Pancreas (tissue), 10 donors: ENCODE measurements at regions not wholly inside any gene's neighbourhood (a gene's known extent, or its start where the extent isn't known, plus 50 kb on each side); places are given as distances from the start of the nearest gene placed in this dataset.
A peak's percentile ranks its signal among the peaks of the same experiment; 100 is the strongest.

Experiments
- ATAC-seq, 4 donors: fragments of 200-7000 bp; cut with Tn5 transposase; one replicate each; pipeline versions ENCODE4 v1.8.0 to v1.9.1; 2020; ENCODE audit warnings: mild to moderate bottlenecking in 4 of 4, moderate library complexity in 4 of 4
- DNase-seq, 6 donors: peaks; one replicate each; pipeline ENCODE4 v3.0.0-alpha.2; 2020
- FAIRE-seq: peaks from 2 replicates; lab custom pipeline; 2012; peaks lifted over from hg19 to GRCh38; lab: Jason Lieb, UNC
- H3K27ac ChIP-seq, 4 donors: fragments of 200-600 bp; sonication (generic); 1 replicate in 3 of 4; 2 replicates in 1 of 4; pipeline versions ENCODE4 v1.5.0 to v1.8.0; 2020
- H3K27me3 ChIP-seq, 4 donors: fragments of 200-600 bp; one replicate each; pipeline ENCODE4 v1.8.0; 2021
- H3K36me3 ChIP-seq, 3 donors: fragments of 200-600 bp; sonication (generic) in 1 of 3; one replicate each; pipeline versions ENCODE4 v1.5.0 to v1.8.0; 2020 to 2021
- H3K4me1 ChIP-seq, 3 donors: fragments of 200-600 bp; one replicate each; pipeline ENCODE4 v1.8.0; 2021
- H3K4me3 ChIP-seq, 4 donors: fragments of 200-600 bp; sonication (generic) in 2 of 4; one replicate each; pipeline versions ENCODE4 v1.5.0 to v1.8.0; 2020 to 2021
- H3K9me3 ChIP-seq, 4 donors: fragments of 200-600 bp; one replicate each; pipeline ENCODE4 v1.8.0; 2021
- whole genome bisulfite sequencing, 2 donors: extraction: QIAGEN DNeasy Blood & Tissue Kit; methylation state at CpG; one replicate each; pipeline ENCODE4 v1.1.7; 2013; 5-methylcytosine and 5-hydroxymethylcytosine counted together
- intact Hi-C, 3 donors: fragments of 100-400 bp; cut with DNase I; formaldehyde crosslinking; loops; one replicate each; pipeline versions ENCODE4 v1.11.1 to v1.14.2; 2022
- TF ChIP-seq, protein P1 (sequence below), 4 donors: fragments of 200-600 bp; sonication (generic) in 3 of 4; IDR thresholded peaks; one replicate each; pipeline versions ENCODE4 v1.5.0 to v1.8.0; 2021; ENCODE audit warnings: antibody characterized with exemption in 4 of 4
- donor health status: healthy with polysubstance abuse.
- donor health status: DM: no; HTN: no; CAD: no; lungs with moderate emphysema.
- donor health status: DM: no; HTN: no; CAD: no.
- donor health status: control.
- donor health status: control.
- donor health status: Bipolar disorder and iron deficiency.
- donor health status: DM: yes; HTN: yes; CAD: no.
- donor health status: DM: no; HTN: no; CAD: no.
- donor health status: DM: no; HTN: no; CAD: no.
- donor health status: DM: yes; HTN: yes; CAD: no.

DNA sequence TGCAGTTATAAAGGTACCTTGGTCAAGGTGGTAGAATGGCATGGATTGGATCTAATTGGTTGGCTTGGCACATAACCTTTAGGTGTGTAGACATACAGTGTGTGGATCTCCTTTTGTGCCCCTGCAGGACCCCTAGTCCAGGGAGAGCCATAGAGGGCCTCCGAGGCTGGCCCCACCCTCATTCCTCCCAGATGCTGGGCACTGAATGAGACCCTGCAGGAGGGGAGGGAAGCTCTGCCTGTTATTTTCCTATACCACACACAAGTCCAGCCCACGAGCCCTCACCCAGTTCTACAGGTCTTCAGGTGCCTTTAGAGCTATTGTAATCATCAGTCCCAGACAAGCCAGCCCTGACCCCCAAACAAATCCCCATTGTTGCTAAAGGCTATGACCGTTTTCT is 58.9 kb downstream of the KCNF1 start:
- ATAC-seq (no peak), DNase-seq (no peak), FAIRE-seq (no peak)
- TF ChIP-seq, protein P1, sequence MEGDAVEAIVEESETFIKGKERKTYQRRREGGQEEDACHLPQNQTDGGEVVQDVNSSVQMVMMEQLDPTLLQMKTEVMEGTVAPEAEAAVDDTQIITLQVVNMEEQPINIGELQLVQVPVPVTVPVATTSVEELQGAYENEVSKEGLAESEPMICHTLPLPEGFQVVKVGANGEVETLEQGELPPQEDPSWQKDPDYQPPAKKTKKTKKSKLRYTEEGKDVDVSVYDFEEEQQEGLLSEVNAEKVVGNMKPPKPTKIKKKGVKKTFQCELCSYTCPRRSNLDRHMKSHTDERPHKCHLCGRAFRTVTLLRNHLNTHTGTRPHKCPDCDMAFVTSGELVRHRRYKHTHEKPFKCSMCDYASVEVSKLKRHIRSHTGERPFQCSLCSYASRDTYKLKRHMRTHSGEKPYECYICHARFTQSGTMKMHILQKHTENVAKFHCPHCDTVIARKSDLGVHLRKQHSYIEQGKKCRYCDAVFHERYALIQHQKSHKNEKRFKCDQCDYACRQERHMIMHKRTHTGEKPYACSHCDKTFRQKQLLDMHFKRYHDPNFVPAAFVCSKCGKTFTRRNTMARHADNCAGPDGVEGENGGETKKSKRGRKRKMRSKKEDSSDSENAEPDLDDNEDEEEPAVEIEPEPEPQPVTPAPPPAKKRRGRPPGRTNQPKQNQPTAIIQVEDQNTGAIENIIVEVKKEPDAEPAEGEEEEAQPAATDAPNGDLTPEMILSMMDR (IDR thresholded peaks at IDR 0.05) = no peak
- no peaks in the 10 kb centered on the region for H3K9me3 ChIP-seq
- no peaks in the 10 kb centered on the region for H3K4me1 ChIP-seq
- no peak overlapping the region for H3K27ac ChIP-seq
- WGBS, 2 donors = 40 to 52% methylated on average over 3 of the region's 3 CpGs
- H3K27me3 ChIP-seq = no peaks in the 10 kb centered on the region
- no peaks in the 10 kb centered on the region for H3K36me3 ChIP-seq
- no peak overlapping the region for H3K4me3 ChIP-seq
- intact Hi-C loops = no loop called here

DNA sequence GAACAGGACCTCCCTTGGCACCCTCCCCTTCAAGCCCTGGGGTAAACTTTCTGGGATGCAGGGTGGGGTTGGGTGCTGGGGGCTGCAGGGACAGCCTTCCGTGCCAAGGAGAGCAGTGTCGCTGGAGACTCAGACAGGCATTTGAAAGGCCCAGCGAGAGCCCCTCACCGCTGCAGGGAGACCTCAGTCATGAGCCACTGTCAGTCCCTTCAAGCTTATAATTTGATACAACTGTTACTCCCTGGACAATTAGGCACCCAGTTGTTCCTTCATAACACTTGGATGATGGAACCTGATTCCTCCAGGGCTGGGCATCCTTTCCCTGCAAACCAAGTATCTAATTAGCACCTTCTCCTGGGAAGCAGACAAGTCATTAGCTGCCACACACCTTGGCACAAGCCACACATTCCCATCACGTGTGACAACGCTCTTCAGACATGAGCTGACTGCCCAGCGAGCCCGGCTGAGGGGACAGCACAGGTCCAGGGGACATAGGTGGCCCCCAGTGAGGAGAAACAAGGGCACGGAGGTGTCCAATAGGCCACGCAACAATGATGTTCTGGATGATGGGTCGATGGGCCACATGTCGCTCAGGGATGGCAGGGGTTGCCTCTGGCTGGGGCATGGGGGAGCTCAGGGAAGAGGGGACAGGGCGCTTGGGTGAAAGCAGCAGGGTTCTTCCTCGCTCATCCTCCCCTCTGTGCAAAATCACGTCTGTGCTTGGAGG is 59.6 kb downstream of the KCNF1 start:
- TF ChIP-seq, protein P1 (IDR thresholded peaks at IDR 0.05) = no peak
- WGBS, 2 donors = 82 to 84% methylated on average over 15 of the region's 15 CpGs
- no peak for FAIRE-seq
- no peak overlapping the region for H3K27ac ChIP-seq
- no peaks in the 10 kb centered on the region for H3K4me1 ChIP-seq
- no peaks in the 10 kb centered on the region for H3K36me3 ChIP-seq
- intact Hi-C loops = no loop called here
- no peak for DNase-seq
- H3K27me3 ChIP-seq = no peaks in the 10 kb centered on the region
- ATAC-seq = no peak
- no peaks in the 10 kb centered on the region for H3K9me3 ChIP-seq
- no peak overlapping the region for H3K4me3 ChIP-seq

DNA sequence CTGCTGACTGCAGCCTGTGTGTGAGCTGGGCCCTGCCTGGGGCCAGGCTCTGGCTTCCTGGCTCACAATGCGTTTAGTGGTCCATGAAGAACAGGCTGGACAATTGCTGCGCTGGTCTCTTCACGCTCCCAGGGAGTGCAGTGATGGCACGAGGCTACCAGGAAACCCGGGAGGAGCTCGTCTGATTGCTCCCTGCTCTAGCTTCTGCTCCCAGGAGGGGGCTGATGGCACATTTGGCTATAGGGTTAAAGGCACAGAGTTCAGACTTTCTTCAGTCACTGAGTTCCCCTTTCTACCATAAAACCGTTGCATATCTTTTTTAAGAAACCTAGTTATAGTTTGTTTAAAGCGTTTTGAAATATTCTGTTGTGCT is 60.1 kb downstream of the KCNF1 start:
- H3K4me1 ChIP-seq = no peaks in the 10 kb centered on the region
- no peak overlapping the region for H3K27ac ChIP-seq
- TF ChIP-seq, protein P1 (IDR thresholded peaks at IDR 0.05) = no peak
- no peak overlapping the region for H3K4me3 ChIP-seq
- H3K27me3 ChIP-seq = no peaks in the 10 kb centered on the region
- 56 to 73% methylated on average over 8 of the region's 8 CpGs for WGBS, 2 donors
- DNase-seq (no peak), FAIRE-seq (no peak), ATAC-seq (peak in 2 of 4 donors; percentile 12 to 25)
- intact Hi-C loops = no loop called here
- H3K36me3 ChIP-seq = no peaks in the 10 kb centered on the region
- no peaks in the 10 kb centered on the region for H3K9me3 ChIP-seq

DNA sequence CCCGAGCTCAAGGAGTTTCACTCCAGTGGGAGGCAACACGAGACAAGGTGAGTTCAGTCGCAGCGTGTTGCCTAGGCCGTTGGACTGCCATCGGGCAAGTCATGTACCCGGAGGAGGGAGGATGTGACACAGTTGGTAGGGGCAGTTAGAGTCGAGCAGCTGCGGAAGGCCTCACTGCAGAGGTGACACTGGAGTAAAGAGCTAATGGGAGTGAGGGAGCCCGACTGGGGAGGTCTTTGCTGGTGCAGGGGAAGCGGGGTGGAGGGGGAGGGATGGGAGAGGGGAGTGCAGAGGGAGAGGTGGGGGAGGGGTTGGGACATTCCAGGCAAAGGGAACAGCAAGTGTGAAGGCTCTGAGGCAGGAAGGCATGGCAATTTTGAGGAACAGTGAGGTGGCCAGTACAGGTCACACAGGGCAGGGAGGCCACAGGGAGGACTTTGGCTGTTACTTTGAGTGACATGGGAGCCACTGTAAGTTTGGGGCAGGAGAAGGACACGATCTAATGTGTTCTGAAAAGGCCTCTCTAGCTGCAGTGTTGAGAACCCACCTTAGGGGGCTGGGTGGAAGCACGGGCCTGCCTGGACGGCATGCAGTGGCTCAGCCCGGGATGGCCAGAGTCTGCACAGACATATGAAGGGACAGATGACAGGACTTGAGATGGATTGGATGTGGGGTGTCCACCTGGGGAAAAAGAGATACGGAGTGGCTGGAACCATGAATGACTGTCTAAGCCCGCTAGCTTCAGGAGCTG is 61.1 kb downstream of the KCNF1 start:
- no peak for FAIRE-seq
- intact Hi-C loops = no loop called here
- Histone ChIP-seq H3K4me1 (no peaks in the 10 kb centered on the region), H3K27ac (no peak overlapping the region), H3K9me3 (no peaks in the 10 kb centered on the region), H3K4me3 (no peak overlapping the region), H3K36me3 (no peaks in the 10 kb centered on the region), H3K27me3 (no peaks in the 10 kb centered on the region)
- DNase-seq = no peak
- TF ChIP-seq, protein P1 (IDR thresholded peaks at IDR 0.05) = no peak
- 87 to 89% methylated on average over 17 of the region's 17 CpGs for WGBS, 2 donors
- no peak for ATAC-seq

DNA sequence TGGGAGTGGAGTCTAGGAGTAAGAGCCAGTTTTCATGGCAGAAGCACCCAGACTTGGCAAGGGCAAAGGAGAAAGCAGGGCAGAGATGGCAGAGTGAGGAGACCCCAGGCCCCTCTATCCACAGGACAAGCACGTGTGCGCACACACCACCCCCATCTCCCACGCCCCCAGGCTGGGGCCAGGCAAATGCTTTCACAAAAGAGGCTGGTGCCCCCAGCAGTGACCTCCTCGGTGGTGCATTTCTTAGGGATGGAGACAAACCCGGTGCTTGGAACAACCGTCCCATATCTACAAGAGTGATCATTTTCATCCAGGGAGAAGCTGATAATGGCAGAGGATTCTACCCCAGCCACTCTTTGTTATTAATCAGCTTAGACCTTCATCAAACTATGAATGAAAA is 62.0 kb downstream of the KCNF1 start:
- H3K27ac ChIP-seq = no peak overlapping the region
- FAIRE-seq = no peak
- intact Hi-C loops = no loop called here
- ATAC-seq = no peak
- TF ChIP-seq, protein P1 (IDR thresholded peaks at IDR 0.05) = no peak
- no peak for DNase-seq
- no peaks in the 10 kb centered on the region for H3K27me3 ChIP-seq
- H3K9me3 ChIP-seq = no peaks in the 10 kb centered on the region
- H3K4me3 ChIP-seq = no peak overlapping the region
- no peaks in the 10 kb centered on the region for H3K36me3 ChIP-seq
- WGBS, 2 donors = 69 to 80% methylated on average over 6 of the region's 6 CpGs
- H3K4me1 ChIP-seq = no peaks in the 10 kb centered on the region
